AG10803 (cell line): ENCODE measurements at regions not wholly inside any gene's neighbourhood (a gene's known extent, or its start where the extent isn't known, plus 50 kb on each side); places are given as distances from the start of the nearest gene placed in this dataset.
"Not testable (repeated sequence)": the region's sequence is repeated elsewhere in the genome, so short reads cannot be mapped to it uniquely, and the experiment has no call there.

ENCODE experiments used
- DNase-seq: peaks from one replicate; pipeline ENCODE4 v3.0.0; 2010; ENCODE audit warnings: low read depth
- H3K4me3 ChIP-seq: 2 replicates; pipeline ENCODE4 v1.5.1; 2011; ENCODE audit warnings: mild to moderate bottlenecking, low read length, control low read depth
- CTCF ChIP-seq: conservative IDR thresholded peaks from 2 replicates; pipeline ENCODE4 v1.5.1; 2011; ENCODE audit warnings: mild to moderate bottlenecking, low read length, control low read depth, inconsistent platforms

- no peak for TF ChIP-seq CTCF
- no peak overlapping the region for H3K4me3 ChIP-seq
- DNase-seq, result no peak
Measured at GRCh38 chr5:51622161-51622790, 239.0 kb downstream of the ISL1 start.

DNA sequence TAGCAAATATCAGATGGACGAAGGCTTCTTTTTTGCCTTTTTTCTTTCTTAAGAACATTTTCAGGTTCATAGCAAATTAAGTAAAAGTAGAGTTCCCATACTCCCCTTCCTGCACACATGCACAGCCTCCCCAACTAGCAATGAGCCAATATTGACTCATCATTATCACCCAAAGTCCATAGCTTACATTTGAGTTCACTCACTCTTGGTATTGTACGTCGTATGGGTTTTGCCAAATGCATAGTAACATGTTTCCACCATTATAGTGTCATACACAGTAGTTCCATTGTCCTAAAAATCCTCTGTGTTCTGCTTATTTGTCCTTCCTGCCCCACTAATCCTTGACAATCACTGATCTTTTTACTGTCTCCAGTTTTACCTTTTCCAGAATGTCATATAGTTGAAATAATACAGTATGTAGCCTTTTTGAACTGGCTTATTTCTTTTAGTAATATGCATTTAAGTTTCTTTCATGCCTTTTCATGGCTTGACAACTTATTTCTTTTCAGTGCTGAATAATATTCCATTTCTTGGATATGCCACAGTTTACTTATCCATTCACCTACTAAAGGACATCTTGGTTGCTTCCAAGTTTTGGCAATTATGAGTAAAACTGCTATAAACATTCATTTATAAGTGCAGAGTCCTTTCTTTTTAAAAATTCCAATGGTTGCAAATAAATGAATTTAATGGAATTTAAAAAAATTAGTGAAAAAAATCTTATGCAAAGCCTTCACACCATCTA lies 242.1 kb downstream of the ISL1 start:
- no peak overlapping the region for H3K4me3 ChIP-seq
- DNase-seq, result no peak
- no peak for TF ChIP-seq CTCF

GRCh38 chr5:51632027-51632426 lies 248.8 kb downstream of the ISL1 start:
- no peak overlapping the region for H3K4me3 ChIP-seq
- DNase-seq, result no peak
- TF ChIP-seq CTCF, result no peak

DNA sequence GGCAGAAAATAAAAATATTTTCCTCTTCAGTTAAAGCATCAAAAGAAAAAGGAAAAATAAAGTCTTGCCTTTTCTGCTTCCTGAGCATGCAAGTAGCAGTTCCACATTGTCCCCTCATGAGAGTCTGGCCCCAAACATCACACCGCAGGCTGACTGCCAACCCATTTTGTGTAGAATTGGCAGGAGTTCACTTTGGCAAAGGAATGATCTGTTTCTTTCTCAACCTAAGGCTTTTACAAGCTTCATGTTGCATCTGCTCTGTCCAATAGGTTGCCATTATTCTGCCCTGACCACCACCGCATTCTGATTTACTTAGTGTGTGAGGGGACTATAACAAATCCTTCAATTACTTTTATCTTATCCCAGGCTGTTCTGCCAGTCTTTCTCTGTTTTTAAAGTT lies 249.5 kb downstream of the ISL1 start:
- DNase-seq, result no peak
- no peak overlapping the region for H3K4me3 ChIP-seq
- TF ChIP-seq CTCF, result no peak

- H3K4me3 ChIP-seq, DNase-seq: not testable (repeated sequence)
Measured at GRCh38 chr5:51636973-51637372, 253.7 kb downstream of the ISL1 start.

- TF ChIP-seq CTCF, result no peak
- no peak overlapping the region for H3K4me3 ChIP-seq
- DNase-seq, result no peak
Measured at GRCh38 chr5:51644976-51645375, 261.7 kb downstream of the ISL1 start.

GRCh38 chr5:51646482-51646881 lies 263.2 kb downstream of the ISL1 start:
- DNase-seq, result no peak
- no peak overlapping the region for H3K4me3 ChIP-seq
- no peak for TF ChIP-seq CTCF
